OCI-LY3 (cell line): ENCODE measurements at regions not wholly inside any gene's neighbourhood (a gene's known extent, or its start where the extent isn't known, plus 50 kb on each side); places are given as distances from the start of the nearest gene placed in this dataset.
"Not testable (repeated sequence)": the region's sequence is repeated elsewhere in the genome, so short reads cannot be mapped to it uniquely, and the experiment has no call there.

Experiments used
- CTCF ChIP-seq: fragments of 200-600, 300-600 bp; sonication (generic); IDR thresholded peaks from 2 replicates; pipeline ENCODE4 v1.5.1; 2014; ENCODE audit warnings: antibody characterized with exemption, low read length, low read depth
- EZH2phosphoT487 ChIP-seq: fragments of 200-600 bp; shearing (Covaris generic); IDR thresholded peaks from 2 replicates; pipeline ENCODE4 v1.6.1; 2018; ENCODE audit warnings: antibody characterized with exemption, mixed run types, low read depth

GRCh38 chr7:29690510-29690909, 115.8 kb upstream of the WIPF3 start:
- not testable (repeated sequence) for TF ChIP-seq CTCF, EZH2phosphoT487
